GM23248 (cell line): ENCODE measurements at regions not wholly inside any gene's neighbourhood (a gene's known extent, or its start where the extent isn't known, plus 50 kb on each side); places are given as distances from the start of the nearest gene placed in this dataset.

Experiments
- EZH2 ChIP-seq: fragments of 200-600 bp; sonication (generic); IDR thresholded peaks from 2 replicates; pipeline ENCODE4 v1.6.1; 2018; ENCODE audit warnings: antibody characterized with exemption, mild to moderate bottlenecking; ENCODE audit not compliant: insufficient read depth, poor library complexity, severe bottlenecking
- EZH2phosphoT487 ChIP-seq: fragments of 200-600 bp; sonication (generic); IDR thresholded peaks from 2 replicates; pipeline ENCODE4 v1.6.1; 2018; ENCODE audit warnings: antibody characterized with exemption, moderate library complexity, mild to moderate bottlenecking, low read depth; ENCODE audit not compliant: insufficient read depth

- TF ChIP-seq EZH2 (no peak), EZH2phosphoT487 (no peak)
These were observed 86.2 kb upstream of the IRF2BP2 start for GRCh38 chr1:234696148-234696576.
